ENCODE measurements at regions not wholly inside any gene's neighbourhood (a gene's known extent, or its start where the extent isn't known, plus 50 kb on each side); places are given as distances from the start of the nearest gene placed in this dataset.

GRCh38 chr17:77737442-77738265, 220.8 kb upstream of the TNRC6C start:
- DNase-seq = no peak

- DNase-seq = no peak
Observed at GRCh38 chr17:77738751-77739531, 219.6 kb upstream of the TNRC6C start.

GRCh38 chr17:77740481-77740880, 218.0 kb upstream of the TNRC6C start:
- no peak for DNase-seq

GRCh38 chr17:77741109-77741508, 217.4 kb upstream of the TNRC6C start:
- DNase-seq = no peak

GRCh38 chr17:77742579-77742978, 215.9 kb upstream of the TNRC6C start:
- no peak for DNase-seq

GRCh38 chr17:77744066-77744988, 214.2 kb upstream of the TNRC6C start:
- DNase-seq = no peak

- DNase-seq = no peak
Observed at GRCh38 chr17:77745702-77746101, 212.8 kb upstream of the TNRC6C start.

- DNase-seq = no peak
Observed at GRCh38 chr17:77746393-77746792, 212.1 kb upstream of the TNRC6C start.

- no peak for DNase-seq
Observed at GRCh38 chr17:77746896-77747554, 211.5 kb upstream of the TNRC6C start.

- no peak for DNase-seq
Observed at GRCh38 chr17:77748436-77748835, 210.1 kb upstream of the TNRC6C start.

- no peak for DNase-seq
Observed at GRCh38 chr17:77749321-77749751, 209.2 kb upstream of the TNRC6C start.

- no peak for DNase-seq
Observed at GRCh38 chr17:77749989-77750388, 208.5 kb upstream of the TNRC6C start.

- no peak for DNase-seq
Observed at GRCh38 chr17:77750427-77751043, 208.0 kb upstream of the TNRC6C start.

GRCh38 chr17:77753246-77753645, 205.3 kb upstream of the TNRC6C start:
- DNase-seq = no peak

GRCh38 chr17:77753691-77754245, 204.7 kb upstream of the TNRC6C start:
- DNase-seq = no peak

- DNase-seq = no peak
Observed at GRCh38 chr17:77754956-77755355, 203.5 kb upstream of the TNRC6C start.

GRCh38 chr17:77755410-77755963, 203.0 kb upstream of the TNRC6C start:
- no peak for DNase-seq

GRCh38 chr17:77756028-77756427, 202.5 kb upstream of the TNRC6C start:
- no peak for DNase-seq

- no peak for DNase-seq
Observed at GRCh38 chr17:77756846-77757560, 201.5 kb upstream of the TNRC6C start.

- no peak for DNase-seq
Observed at GRCh38 chr17:77757561-77757898, 201.0 kb upstream of the TNRC6C start.

- DNase-seq = no peak
Observed at GRCh38 chr17:77763023-77763422, 195.5 kb upstream of the TNRC6C start.

Measured in NCI-H1048 (cell line).